Stimulated activated CD4-positive, alpha-beta T cell treated with anti-CD3 and anti-CD28 coated beads, Interleukin-1b, Interleukin-23, amount 100 ng/mL, for 24 hours (primary cell): ENCODE measurements at regions not wholly inside any gene's neighbourhood (a gene's known extent, or its start where the extent isn't known, plus 50 kb on each side); places are given as distances from the start of the nearest gene placed in this dataset.

ENCODE experiments used
- DNase-seq, 4 experiments: peaks; one replicate each; pipeline ENCODE4 v3.0.0-alpha.2; 2020; ENCODE audit warnings: low read depth in 4 of 4, low spot score in 1 of 4

DNA sequence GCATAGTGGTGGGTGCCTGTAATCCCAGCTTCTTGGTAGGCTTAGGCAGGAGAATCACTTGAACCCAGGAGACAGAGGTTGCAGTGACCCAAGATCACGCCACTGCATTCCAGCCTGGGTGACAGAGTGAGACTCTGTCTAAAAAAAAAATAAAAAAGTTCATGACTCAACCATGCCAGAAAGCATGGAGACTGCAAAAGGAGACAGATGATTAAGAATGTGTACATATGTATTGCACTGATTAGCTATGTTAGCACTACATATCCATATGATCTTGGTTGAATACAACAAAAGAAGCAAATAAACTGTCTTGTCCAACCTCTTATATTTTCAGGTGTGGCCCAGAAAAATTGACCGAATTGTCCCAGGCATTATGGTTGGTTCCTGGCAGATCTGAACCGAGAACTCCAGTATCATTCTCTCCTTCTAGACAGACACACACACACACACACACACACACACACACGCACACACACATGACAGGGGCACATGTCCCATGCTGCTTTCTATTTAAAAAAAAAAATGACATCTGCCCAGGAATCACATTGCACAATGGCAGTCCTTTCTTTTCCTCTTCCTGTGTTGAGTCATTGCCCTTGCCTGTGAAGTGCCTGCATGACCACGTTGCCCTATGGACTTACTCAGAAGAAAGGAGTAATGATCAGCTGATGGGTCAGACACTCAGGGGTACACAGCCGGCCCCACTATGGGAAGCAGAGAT is 65.6 kb downstream of the MYCN start:
- no peak for DNase-seq

DNA sequence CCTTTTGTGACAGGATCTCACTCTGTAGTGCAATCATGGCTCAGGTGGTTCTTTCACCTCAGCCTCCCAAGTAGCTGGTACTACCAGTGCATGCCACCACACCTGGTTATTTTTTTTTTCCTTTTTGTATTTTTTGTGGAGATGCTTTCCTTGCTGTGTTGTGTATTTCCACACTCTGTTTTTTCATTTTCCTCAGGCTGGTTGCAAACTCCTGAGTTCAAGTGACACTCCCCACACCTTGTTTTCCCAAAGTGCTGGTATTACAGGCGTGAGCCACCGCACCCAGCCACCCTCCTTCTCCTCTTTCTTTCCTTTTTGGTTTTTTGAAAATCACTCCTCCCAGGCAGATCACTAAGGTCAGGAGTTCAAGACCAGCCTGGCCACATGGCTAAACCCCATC is 65.0 kb downstream of the MYCN start:
- no peak for DNase-seq

DNA sequence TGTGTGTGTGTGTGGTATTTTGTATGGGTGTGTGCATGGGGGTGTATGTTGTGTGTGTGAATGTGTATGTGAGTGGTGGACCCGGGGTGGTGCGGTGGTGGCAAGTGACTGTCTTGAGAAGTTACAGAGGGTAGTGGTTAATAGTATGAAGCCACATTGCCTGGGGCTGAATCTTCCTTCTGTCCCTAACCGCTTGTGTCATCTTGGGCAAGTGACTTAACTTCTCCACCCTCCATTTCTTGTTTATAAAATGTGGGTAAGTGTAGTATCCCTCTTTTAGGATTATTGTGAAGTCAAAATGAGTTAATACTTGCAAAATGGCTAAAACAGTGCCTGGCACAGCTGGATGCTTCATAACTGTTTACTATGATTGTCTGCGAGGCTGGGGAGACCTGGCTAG is 63.5 kb downstream of the MYCN start:
- no peak for DNase-seq

DNA sequence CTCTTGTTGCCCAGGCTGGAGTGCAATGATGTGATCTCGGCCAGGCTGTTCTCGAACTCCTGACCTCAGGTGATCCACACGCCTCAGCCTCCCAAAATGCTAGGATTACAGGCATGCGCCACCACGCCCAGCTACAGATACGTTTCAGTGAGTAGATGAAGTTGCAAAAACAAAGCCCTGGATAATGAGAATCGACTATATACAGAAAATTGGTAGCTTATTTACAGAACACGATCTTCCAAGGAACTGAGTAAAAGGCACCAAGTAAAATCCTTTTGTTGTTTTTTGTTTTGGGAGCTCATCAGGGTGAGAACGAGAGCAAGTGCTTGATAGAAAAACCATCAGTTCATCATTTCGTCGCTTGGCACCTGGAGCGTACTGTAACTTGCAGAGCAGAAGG is 62.8 kb downstream of the MYCN start:
- DNase-seq = no peak

DNA sequence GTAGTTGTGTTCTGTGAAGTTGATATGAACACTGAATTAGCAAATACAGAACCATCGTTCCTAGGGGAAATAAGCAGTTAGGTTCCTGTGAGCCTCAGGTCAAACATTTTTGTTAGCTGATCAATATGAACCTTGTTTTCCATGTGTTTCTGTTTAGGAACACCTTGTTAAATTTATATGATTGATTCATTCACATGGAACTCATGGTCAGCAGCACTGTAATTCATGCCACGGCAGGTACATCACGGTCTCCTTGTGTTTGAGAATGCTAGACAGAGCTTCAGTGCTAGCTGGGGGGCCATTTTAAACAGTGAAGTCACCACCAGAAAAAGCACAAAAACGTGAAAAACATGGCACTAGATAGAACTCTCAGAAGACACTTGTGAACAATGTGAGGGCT is 62.2 kb downstream of the MYCN start:
- DNase-seq = no peak

DNA sequence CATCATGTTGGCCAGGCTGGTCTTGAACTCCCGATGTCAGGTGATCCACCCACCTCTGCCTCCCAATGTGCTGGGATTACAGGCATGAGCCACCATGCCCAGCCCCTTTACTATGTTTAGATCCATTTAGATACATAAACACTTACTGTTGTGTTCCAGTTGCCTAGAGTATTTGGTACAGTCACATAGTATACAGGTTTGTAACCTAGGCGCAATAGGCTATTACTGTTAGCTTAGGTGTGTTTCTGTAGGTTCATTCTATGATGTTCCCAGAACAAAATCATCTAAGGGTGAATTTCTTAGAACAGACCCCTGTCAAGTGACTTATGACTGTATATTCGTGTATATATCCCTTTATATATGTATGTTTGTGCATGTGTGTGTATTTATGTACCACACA is 61.8 kb downstream of the MYCN start:
- no peak for DNase-seq

DNA sequence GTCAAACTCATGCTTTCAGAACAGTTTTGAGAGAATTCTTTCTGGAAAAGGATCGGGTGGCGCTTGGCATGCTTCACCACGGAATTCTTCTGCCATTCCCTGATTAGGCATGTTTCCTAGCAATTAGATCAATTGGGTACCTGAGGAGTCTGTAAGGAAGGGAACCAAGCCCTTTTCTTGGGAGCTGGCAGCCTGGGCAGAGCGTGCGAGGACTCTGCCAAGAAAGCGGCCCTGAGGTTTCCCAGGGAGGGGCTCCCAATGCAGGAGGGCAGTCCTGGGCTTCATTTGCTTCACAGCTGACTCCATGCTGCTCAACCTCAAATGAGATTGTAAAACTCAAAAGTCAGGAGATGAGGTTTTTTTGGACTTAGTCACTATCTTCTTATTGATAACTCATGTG is 60.3 kb downstream of the MYCN start:
- DNase-seq = no peak

DNA sequence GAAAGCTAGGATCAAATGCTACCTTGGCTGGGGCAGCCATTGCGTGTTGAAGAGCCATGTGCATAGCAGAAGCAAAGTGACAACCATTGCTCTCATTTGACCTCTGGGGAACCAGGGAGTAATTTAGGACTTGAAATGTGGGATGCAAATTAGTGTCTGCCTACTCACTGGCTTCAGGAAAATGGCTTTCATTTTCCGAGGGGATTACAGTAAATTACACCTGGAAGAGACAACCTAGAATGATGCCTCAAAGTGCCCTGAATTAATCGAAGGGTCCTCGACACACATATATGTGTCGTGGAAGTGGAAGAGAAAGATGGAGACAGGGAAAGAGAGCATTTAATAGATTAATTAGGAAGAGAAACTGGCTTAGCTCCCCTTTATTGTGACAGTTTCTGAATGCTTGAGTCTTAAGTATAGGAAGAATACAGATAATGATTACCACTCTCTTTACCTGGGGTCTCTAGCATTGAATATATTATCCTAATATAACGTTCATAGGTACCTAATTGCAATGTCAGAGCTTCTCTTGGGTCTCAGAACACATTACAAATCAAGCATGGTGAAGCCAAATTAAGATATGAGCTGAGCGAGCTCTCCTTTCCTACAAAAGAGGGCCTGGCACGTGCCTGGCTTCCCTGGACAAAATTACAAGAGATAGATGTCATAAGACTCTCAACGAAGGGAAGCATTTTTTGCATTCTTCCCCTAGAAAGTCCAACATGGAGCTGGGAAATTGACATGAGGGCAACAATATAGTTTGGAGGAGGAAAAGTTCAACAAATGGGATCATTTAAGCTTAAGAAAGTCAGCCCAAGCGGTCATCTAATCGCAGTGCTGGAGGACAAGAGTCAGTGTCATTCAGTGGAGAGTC is 59.5 kb downstream of the MYCN start:
- DNase-seq = no peak

DNA sequence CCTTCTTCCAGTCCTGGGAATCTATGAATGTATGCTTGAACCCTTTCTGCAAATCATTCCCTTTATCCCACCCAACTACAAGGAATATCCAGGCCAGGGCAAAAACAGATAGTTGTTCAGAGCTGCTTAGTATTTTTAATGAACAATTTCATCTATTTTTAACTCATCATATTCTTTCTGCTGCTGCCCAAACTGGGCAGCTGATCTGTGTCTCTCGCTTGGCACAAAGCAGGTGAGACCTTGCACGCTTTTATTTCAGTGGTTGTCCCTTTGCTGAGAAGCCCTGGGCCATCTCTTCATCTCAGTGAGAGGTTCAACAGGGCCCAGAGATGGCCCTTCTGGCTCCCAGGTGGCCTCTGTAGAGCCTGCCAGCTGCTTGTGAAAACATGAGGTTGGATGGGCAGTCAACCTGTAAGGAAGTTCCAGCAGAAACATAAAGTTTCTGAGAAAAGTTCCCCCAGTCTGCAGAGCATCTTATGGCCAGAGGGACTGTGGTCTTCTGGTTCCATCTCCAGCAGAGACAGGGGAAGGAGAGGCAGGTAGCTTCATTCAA is 57.5 kb downstream of the MYCN start:
- no peak for DNase-seq

DNA sequence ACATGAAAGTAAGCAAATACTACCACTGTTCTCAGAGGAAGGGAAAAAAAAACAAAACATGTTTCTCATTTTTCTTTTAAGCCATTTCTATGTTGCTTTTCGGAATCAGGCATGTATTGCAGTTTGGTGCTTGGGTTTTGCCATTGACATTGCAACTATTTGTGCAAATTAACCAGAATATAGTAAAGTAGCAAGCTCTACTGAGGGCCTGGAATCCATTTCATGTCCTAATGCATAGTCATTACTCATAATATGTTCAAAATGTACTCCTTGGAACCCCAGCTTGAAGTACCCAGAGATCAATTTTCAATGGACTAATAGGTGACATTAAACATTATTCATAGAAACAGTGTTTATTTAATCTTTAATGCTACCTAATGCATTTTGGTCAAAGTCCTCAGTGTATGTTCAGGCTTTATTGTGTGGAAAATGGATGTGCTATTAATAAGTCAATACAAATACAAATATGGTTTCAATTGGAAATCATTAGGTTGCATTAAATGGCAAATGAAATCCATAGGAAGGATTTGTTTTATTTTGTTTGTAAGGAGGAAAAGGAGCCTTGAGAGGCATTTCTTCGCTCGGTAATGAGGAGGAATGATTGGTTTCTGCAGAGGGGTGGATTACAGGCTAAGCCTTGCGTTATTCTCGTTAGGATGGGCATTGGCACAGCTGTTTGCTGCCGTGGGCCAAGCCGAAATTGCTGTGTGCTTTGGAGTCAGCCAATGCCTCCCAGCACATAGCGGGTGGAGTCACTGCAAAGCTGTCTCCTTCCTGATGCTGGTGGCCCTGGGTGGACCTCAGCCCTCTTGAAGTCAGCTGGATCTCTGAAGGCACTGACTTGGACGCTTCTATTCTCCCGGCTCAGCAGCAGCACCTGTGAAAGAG is 56.4 kb downstream of the MYCN start:
- DNase-seq = no peak
